NCI-H146 (cell line): ENCODE measurements at regions not wholly inside any gene's neighbourhood (a gene's known extent, or its start where the extent isn't known, plus 50 kb on each side); places are given as distances from the start of the nearest gene placed in this dataset.

Experiments
- DNase-seq: peaks from one replicate; lab custom pipeline; 2025; lab: John Stamatoyannopoulos, UW

DNA sequence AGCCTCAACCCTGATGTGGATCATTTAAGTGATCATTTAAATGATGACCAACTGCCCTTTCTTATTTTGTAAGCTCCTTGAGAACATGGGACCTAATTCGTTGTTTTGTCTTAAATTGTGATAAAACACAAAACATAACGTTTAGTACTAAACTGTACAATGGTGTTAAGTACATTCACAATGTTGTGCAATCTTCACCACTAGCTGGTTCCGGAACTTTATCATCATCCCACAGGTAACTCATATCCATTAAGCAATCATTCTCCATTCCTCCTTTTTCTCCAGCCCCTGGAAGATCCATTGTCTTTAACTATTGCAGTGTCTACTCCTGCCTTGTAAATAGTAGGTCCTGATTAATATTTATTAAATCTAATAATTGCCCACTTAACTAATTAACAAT is 460.5 kb upstream of the BRINP1 start:
- DNase-seq = no peak

DNA sequence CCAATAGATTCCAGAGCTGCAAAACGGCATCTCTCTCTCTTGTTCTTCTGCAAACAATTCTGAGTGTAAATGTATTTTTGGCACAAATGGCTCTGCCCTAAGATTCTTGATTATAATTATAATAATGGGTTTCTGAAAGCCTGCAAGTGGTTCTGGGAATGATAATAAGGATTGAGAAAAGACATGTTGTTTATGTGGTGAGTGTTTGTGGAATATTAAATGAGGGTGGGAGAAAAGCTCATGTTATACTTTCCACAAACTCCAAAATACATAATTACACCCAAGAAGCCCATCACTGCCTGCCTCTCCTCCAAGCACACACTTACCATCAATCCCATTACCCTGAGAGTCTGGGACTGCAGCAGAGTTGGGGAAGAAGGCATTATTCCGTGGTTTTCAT is 460.0 kb upstream of the BRINP1 start:
- DNase-seq = no peak

DNA sequence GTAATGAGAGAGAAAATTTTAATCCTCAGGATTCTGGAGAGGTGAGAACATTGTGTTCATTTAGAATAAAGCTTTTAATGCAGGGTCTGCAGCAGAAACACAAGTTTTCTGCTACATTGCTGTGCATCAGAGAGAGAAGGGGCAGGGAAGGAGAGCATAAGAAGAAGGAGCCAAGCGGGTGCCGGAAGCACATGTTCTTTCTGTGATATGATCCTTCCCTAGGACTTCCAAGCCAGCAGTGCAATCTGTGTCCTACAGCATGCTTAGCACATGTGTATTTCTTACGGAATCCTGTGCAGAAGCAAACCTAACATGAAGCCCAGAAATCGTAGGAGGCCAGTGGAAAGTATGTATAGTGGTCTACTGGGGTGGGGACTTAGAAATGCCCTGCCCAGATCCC is 458.3 kb upstream of the BRINP1 start:
- no peak for DNase-seq

DNA sequence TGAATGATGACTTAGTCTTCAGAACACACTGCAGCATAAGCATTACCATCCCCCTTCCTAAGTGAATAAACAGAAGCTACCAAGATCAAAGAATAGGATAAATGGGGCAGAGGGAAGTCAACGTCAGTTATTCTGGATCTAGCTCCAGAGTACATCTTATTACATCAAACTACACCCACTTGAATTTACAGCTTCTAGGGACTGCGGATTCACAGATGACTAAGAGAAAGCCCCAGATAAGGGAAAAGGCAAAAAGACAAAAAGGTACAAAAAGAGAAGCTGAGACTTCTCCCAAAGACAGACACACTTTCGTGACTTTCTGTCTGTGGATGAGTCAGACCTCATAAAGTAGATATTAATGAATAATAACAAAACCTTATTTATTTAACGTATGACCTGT is 457.9 kb upstream of the BRINP1 start:
- no peak for DNase-seq

DNA sequence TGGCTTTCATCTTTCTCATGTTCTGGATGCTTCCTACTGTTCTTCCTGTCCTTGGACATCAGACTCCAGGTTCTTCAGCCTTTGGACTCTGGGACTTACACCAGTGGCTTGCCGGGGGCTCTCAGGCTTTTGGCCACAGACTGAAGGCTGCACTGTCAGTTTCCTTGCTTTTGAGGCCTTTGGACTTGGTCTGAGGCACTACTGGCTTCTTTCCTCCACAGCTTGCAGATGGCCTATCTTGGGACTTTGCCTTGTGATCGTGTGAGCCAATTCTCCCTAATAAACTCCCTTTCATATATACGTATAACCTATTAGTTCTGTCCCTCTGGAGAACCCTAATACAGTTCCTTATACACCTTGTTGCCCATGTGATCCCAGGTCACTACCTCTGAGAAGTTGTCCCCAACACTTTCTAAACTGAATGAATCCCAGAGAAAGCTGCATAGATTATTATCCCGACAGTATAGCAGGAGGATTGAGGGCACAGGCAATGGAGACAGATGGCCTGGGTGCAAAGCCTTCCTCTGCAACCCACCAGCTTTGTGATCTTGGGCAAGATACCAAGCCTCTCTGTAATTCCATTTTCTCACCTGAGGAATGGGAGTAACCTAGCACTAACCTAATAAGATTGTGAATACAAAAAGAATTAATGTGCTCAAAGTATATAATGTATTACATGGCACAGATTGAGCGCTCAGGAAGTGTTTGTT is 449.6 kb upstream of the BRINP1 start:
- DNase-seq = no peak

DNA sequence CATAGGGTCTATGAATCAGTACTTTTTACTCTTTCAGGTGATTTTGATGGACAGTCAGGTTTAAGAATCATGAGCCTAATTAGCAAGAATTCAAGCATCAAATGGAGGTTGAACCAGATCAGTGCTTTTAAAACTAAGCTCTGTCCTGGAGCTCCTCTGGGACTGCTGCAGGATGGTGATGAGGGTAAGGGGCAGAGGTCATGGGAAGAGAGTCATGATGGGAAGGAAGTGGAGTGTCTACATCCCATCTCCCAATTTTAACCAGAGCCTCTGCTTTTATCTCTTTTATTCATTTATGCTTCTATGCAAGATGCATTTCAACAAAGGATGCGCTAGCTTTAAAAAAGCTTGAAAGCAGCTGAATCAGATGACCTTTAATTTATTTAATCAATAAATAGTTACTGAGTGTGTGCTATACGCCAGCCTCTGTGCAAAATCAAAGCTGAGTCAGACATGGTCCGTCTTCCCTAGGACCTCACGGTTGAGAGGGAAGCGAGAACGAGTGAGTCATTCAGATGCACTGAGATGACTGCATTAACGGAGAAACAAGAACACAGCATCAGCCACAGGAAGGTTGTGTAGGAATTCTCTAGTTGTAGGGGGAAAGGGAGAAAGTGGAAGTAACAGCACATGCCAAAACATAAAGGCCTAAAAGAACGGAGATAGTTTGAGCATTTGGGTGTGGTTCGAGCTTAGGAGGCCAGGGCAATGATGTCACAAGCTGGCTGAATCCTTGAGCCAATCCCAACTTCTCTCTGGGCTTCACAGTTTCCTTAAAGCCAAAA is 441.6 kb upstream of the BRINP1 start:
- DNase-seq = no peak

DNA sequence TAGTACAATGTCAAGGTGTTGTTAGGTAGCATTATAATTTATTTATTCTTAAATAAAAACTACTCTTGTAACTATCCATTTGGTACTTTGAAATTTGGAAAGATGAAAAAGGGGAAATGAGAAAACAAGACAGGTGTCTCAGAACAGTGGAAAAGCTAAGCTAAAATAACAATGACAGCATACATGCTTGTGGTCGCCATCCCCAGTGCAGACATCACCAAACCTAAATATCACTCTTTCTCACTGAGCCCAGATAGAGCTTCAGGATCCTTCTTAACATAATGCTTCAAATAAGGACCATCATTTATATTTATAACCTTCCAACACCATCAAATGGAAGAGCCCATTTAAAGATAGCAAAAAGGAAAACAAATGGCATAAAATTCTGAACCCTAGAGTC is 434.4 kb upstream of the BRINP1 start:
- no peak for DNase-seq

DNA sequence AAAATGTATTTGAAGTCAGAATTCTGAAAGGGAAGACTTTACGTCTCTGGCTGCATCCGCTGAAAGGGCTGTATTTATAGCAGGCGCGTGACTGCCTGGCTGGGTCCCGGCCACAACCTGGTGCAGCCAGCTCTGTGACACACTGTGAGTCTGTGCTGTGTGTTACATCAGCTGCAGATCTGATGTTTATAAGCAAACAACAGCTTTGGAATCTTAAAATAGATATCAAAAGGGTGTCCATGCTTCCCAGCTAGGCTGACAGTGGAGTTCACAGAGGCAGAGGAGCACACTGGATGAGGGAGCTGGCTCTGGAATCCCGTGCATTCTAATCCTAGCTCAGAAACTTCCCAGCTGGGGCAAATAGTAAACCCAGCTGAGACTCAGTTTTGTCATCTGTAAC is 433.4 kb upstream of the BRINP1 start:
- DNase-seq = no peak

DNA sequence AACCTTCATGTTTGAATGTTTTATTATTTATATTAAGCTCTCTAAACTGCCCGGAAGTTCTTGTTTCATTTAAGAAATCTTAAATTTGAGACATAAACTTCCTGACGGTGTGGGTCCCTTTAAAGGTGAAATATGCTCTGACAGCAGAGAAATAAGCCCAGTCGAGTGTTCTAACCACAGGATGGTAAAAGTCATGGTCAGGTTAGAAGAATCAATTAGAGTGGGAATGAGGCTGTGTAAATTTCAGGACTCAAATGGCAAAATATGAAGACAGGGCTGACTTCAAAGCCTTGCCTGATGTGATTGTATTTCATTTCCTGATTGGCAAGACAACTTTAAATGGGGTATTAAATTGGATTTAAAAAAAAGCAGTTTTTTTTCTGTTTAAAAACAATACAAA is 432.9 kb upstream of the BRINP1 start:
- no peak for DNase-seq

DNA sequence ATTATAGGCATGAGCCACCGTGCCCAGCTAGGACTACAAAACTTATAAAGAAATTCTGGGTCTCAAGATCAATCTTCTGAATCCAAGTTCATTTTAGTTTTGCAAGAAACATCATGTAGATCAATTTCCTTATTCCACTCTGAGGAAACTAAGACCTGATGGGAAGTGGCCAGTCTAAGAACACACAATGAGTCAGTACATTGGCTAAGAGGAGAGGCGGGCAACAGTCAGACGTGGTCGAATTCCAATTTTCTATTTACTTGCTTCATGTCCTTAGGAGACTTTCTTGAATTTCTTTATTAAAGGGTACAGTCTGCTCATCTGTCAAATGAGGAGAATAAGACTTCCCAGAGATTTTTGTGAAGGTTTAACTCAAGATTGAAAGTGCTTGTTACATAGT is 432.1 kb upstream of the BRINP1 start:
- DNase-seq = no peak

DNA sequence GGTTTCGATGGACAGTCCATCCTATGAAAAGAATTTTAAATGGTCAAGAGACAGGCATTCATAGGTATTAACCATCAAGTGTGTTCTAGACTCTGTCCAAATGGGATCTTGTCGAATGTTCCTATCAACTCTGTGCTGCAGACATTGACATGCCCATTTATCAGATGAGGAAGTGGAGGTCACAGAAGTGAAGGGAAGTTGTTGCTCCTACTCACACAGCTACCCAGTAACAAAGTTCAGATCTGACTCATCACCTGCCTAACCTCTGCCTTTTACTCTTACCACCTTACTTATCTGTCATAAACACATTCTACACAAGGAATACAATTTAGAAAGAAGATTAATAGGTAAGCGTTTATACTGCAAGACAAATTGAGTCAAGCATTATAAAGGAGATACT is 426.2 kb upstream of the BRINP1 start:
- no peak for DNase-seq

DNA sequence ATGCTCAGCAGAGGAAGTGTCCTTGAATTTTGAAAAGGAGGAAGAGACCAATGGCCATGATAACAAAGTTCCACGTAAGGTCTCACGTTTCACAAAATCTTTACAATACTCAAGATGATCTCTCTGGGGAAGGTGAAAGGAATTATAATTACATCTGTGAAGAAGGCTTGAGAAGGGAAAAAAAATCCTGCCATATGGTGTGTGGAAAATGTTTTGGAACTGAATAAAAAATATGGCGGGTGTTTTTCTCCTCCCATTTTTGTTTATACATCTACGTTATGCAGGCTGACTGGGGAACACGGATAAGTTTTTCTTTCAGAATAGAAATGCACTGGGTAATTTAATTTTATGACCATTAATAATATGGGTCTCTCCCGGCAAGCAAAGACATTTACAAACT is 425.6 kb upstream of the BRINP1 start:
- DNase-seq = no peak

DNA sequence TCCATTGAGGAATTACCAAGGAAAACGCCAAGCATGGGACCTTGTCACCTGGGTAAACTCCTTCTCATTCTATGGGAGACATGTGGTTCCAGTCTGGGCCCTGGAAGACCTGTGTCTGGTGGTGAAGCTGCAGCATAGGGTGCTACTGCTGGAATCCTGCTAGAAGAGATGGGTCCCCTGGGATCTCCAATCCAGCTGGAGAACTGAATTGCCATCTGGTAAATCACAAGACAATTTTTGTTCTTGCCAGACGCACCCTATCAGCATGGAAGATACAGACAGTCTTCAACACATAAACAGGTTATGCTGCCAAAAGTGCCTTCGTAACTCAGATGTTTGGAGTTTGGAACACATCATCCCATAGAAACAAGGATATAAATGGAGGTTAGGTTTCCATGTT is 424.0 kb upstream of the BRINP1 start:
- no peak for DNase-seq

DNA sequence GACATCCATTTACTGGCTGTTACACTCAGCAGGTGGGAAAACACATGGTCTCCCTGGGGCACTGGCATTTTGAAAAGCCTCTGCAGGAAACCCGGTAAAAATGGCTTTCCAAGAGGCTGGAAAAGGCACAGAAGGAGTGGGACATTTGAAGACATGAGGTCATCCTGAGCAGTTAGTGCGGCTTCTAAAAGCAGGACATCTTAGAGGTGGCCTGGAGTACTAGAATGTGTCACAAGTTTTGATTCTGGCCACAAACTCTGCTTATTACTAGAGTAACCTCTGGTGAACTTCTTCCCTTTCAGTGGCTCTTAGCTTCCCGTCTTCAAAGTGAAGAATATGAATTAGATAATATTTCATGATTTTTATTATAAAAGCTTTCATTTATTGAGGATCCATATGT is 423.0 kb upstream of the BRINP1 start:
- no peak for DNase-seq

DNA sequence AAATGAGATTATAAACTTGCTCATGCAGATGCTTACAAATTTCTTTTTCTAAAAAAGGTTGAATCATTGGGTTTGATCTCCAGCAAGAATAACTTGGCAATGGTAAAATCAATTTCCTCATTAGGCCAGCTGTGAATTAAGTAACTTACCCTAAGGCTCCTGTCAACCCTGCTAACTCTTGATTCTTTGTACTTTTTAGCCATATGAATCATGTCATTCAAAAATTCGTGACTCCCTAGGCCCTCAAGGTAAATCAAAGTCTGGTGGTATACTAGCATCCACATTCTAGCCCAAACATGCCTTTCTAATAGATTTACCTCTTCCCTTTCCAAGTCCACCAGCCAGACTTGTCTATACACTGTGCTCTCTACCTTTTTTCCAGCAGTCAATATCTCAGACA is 420.8 kb upstream of the BRINP1 start:
- DNase-seq = no peak

DNA sequence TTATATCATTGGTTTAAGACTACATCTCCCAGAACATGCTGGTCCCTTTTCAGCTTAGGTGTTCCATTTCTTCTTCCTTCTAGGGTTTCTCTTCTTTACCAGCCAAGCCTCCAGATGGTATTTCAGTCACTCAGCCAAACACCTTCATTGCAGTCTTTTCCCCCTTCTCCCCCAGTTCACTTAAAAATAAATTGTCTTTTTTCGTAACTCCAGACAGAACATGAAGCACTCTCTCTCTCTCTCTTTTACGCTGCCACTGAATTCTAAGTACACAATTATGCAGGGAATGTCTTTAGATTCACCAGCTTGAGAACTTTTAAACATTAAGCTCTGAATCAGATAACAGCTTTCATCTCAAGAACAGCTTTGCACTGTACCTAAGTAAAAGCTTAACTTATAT is 419.7 kb upstream of the BRINP1 start:
- no peak for DNase-seq

DNA sequence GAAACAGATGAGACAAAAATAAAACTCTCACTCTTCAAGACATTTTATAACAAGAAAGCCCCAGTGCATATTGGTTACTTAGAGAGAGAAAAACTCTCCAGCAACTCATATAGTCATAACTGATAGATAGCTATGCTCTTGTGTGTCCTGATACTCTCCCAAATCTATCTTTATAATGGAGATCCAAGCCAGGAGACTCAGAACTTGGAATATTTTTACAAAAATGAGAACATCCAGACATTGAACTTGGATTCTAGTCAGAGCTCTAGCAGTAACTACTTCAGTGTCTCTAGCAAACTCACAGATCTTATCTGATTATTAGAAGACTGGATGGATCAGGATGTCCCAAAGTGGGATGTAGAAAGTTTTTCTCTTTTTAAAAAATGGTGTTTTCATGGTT is 412.7 kb upstream of the BRINP1 start:
- no peak for DNase-seq

DNA sequence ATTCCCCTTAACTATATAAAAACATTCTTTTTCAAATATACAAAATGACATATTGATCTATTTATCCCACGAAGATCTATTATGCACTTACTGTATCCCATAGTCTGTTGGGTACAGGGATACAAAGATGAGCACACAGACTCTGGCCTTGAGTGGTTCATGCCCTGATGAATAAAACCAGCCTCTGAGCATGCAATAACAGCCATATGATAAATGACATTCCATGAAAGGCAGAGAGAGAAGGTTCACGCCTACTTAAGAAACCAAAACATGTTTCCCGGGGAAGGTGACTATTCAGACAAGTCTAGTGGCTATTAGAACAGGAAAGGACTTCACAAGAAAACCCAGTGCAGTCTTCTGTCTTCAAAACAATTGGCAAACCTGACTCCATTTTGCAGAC is 406.2 kb upstream of the BRINP1 start:
- no peak for DNase-seq

DNA sequence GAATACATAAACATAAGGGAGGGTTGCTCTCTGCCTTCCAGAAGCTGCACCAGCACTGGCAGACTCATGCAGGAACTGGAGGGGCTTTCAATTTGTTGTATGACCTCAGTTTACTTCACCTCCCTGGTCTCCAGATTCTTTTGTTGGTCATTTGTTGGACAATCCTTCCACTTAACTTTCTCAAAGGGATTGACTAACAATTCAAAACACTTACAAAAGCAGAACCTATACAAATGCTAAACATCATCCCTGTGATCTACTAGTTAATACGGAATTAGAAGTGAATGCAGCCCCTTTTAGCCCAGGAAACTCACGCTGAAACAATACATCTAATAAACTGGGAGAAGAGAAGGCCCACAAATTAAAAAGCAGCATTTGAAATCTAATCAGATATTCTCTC is 404.6 kb upstream of the BRINP1 start:
- no peak for DNase-seq

DNA sequence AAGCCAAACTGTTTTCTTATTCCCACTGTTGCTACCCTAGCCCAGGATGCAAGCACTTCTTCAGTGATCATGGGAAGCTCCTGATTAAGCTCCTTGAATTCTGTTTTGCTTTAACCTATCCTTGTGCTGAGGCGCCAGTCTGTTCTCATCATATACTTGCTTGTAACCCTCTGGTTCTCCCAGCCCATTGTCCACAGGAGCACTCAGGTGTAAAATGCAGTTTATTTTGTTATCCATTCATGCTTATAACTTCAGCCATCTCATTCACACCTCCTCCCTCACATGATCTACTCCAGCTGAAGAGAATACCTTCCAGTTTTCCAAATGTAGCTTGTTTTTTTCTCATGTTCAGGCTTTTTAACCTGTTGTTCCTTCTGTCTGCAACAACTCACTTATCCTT is 402.1 kb upstream of the BRINP1 start:
- DNase-seq = no peak

DNA sequence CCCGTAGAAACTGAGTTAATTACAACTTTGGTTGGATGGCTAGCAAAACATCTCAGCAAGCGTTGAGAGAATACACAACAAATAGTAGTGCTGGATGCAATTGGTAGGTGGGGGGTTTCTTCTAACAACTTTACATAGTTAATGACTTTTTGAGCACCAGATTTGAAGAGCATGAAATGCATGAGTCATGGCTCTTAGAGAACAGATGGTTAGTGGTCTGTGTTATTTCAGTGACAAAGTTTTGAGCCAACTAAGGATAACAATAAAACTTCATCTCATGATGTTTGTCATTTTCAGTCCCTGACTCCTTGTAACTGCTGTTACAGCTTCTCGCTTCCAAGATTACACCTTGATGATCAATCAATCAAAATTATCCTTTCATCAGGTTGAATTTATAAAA is 399.0 kb upstream of the BRINP1 start:
- no peak for DNase-seq

DNA sequence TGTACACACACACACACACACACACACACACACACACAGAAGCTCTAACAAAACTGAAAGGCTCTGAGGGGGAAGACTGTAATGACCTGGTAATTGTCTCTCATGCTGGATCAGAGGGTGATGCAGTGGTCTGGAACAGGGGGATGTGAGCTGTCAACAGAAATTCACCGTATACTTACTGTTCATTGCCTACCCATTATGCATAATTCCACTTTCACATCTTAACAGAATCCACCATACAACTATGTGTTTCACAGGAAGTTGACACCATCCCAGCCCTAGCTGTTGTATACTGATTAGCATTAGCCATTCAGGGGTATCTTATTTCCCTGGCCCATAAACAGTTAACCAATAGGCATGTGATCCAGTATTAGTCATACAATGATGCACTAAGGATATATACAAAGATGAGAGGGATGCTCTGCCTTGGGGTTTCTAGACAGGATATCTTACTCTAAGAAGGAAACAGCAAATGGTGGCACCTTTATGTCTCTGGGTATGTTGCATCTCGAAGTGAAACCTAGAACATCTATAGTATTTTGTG is 396.5 kb upstream of the BRINP1 start:
- DNase-seq = no peak

DNA sequence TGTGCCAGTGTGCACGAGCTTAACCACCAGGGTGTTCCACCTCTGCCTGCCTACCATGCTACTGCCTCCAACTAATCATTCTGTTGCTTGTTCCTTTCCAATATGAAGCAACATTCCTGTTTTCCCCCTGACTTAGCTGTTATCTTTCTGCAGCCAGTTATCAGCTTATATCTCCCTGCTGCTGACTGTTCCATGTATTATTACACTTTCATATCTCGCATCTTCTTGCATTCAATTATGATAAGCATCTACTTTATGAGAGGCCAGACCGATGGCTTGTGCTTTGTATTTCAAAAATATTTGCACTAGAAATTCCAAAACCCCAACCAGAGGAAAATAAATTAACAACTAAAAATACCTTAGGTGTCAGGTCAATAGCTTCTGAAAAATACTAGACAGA is 394.0 kb upstream of the BRINP1 start:
- DNase-seq = no peak

DNA sequence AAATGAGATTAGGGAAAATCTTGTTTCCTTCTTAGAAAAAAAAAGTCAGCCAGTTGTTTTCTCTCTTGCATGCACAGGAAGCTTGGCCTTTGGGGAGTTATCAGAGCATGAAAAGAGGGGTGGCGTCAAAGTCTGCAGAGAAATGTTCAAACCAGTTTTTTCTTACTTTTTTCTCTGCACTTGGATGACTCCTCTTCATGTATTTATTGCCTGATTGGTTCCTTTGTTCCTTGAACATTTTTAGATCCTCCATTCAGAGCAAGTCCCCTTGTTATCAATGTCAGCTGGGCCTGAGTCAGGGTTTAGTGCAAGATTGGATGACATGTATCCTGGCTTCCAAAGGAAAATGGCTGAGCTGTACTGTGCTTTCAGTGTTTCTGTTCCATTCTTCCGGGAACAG is 392.6 kb upstream of the BRINP1 start:
- DNase-seq = no peak
